GM18499 (cell line): ENCODE measurements at regions not wholly inside any gene's neighbourhood (a gene's known extent, or its start where the extent isn't known, plus 50 kb on each side); places are given as distances from the start of the nearest gene placed in this dataset.
"Not testable (repeated sequence)": the region's sequence is repeated elsewhere in the genome, so short reads cannot be mapped to it uniquely, and the experiment has no call there.

Source experiments
- ATAC-seq: cut with Tn5 transposase; IDR thresholded peaks from one replicate; pipeline ENCODE4 v1.9.1; 2021; ENCODE audit warnings: moderate number of reproducible peaks; ENCODE audit not compliant: insufficient read depth, unreplicated experiment

DNA sequence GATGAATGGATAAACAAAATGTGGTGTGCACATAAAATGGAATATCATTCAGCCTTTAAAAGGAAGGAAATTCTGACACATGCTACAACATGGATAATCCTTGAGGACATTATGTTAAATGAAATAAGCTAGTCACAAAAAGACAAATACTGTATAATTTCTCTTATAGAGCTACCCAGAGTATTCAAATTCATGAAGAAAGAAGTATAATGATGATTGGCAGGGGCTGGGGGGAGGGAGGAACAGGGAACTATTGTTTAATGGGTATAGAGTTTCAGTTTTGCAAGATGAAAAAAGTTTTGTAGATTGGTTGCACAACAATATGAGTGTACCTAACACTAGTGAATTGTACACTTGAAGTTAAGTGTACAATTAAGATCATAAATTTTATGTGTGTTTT, 153.9 kb upstream of the STK26 start:
- no peak for ATAC-seq

GRCh38 chrX:131874300-131874699, 148.8 kb upstream of the STK26 start:
- no peak for ATAC-seq

DNA sequence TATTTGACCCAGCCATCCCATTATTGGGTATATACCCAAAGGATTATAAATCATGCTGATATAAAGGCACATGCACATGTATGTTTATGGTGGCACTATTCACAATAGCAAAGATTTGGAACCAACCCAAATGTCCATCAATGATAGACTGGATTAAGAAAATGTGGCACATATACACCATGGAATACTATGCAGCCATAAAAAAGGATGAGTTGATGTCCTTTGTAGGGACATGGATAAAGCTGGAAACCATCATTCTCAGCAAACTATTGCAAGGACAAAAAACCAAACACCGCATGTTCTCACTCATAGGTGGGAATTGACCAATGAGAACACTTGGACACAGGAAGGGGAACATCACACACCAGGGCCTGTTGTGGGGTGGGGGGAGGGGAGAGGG, 147.3 kb upstream of the STK26 start:
- ATAC-seq, result not testable (repeated sequence)

GRCh38 chrX:131881194-131881593, 141.9 kb upstream of the STK26 start:
- ATAC-seq, result no peak

- not testable (repeated sequence) for ATAC-seq
Observed at GRCh38 chrX:131885042-131885441, 138.1 kb upstream of the STK26 start.

GRCh38 chrX:131893857-131894256, 129.2 kb upstream of the STK26 start:
- ATAC-seq, result not testable (repeated sequence)

- no peak for ATAC-seq
Observed at GRCh38 chrX:131894995-131895394, 128.1 kb upstream of the STK26 start.

DNA sequence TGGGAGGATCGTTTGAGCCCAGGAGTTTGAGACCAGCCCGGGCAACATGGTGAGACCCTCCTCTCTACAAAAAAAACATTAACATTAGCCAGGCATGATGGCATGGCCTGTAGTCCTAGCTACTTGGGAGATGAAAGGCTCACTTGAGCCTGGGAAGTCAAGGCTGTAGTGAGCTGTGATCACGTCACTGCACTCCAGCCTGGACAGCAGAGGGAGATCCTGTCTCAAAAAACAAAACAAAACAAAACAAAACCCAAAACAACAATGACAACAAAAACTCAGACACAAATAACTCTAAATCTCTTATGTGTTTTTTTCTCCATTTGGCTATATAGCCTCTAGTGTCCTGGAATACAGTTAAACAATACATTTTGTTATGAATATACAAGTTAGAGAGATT, 127.3 kb upstream of the STK26 start:
- ATAC-seq, result no peak

DNA sequence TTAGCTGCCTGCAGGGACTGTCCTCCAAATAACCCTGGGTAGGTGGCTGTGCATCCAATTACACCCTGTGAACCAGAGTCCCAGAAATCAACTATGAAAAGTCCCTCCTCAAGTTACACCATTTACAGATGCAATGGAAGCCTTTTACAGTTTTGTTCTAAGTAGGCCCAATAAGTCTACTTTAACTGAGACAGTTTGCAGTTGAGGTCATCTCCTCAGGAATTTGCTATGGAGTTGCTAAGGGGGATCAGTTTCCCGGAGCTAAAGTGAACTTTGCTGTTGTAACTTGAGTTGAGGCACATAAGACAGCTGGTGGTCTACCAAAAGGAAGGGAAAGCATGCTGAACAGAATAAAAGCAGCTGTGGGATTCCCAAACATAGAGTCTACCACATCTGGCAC, 121.6 kb upstream of the STK26 start:
- no peak for ATAC-seq

DNA sequence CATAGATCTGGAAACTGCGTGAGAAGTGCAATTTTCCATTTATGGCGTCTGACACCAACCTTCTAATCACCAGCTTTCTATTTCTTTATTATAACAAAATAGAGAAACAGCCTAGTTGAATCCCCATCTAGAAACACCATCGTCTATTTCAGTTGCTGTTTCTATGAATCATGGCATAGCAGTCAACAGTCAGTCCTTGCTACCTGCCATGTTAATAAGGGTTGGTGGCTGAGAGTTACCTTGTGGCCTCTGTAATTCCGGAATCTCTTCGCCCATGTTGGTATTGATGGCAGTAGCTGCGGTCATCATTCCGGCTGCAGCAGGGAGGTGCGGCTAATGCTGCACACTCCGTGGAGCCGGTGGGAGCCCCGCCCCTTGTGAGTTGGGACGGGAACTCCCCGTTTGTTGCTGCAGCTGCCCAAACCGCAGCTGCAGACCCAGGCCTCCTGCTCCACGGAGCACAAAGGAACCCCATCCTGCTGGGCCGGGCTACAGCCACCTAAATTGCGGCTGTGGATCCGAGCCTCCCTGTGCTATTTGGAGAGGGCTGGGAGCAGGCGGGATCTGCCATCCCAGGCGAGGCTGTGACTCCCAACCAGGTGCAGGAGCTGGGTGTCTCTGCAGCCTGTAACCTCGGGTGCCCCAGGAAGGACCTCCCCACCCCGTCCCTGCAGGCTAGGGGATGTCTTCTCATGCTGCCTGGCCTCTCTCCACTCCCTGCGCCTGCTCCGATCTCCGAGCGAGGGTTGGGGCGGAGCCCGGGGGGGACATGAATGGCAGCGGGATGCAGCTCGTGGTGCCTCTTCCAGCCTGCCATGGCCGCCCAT, 115.4 kb upstream of the STK26 start:
- ATAC-seq, result no peak

DNA sequence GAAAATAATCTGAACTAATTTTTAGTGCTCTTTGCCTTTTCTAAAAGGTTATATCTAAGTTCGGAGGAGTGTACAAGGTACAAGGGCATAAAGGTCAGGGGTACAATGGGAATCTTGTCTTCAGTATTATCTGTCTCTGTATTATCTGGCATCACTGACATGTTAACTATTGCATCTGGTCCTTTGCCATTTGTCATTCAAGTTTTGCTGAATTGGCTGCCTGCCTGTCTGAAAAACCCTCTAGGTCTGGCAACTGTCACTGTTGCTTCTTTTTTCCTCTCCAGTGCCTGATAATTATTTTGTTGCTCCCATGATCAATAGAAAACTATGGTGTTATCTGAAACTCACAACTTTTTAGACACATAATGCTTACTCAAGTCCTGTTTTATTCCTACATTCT, 112.5 kb upstream of the STK26 start:
- no peak for ATAC-seq

- ATAC-seq, result no peak
Observed at GRCh38 chrX:131915488-131915887, 107.6 kb upstream of the STK26 start.

DNA sequence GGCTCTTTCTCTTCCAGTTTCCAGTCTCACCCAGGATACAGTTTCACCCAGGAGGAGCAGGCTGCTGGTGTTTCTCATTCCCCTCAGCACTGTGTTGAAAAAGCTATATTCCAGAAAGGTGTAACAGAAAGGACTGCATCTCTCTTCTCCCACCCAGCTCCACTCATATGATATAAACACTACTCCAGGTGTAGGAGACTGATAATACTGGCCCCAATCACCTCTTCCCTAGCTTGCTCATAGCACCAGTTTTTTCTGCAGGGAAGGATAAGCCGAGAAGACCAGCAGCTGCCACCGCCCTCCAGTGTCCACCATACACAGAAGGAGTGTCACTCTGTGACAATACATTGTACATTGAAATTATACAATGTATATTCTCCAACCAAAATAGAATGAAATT, 105.5 kb upstream of the STK26 start:
- ATAC-seq, result no peak

GRCh38 chrX:131918839-131919238, 104.3 kb upstream of the STK26 start:
- no peak for ATAC-seq

GRCh38 chrX:131923614-131924250, 99.4 kb upstream of the STK26 start:
- no peak for ATAC-seq

- no peak for ATAC-seq
Observed at GRCh38 chrX:131938749-131939148, 84.4 kb upstream of the STK26 start.

DNA sequence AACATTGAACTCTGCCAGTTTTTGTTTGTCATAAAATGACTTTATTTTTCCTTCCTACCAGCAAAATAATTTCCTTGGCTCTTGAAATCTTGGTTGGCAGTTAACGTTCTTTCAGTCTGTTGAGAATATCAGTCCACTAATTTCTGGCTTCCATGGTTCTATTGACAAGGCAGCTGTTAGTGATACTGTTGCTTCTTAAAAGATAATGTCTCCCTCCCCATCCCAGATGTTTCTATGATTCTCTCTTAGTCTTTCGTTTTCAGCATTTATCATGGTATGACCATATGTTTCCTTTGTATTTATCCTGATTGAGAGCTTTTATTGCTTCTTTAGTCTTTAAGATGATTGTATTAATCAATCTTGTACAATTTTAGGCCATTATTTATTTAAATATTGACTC, 81.1 kb upstream of the STK26 start:
- no peak for ATAC-seq

GRCh38 chrX:131944936-131945902, 77.9 kb upstream of the STK26 start:
- no peak for ATAC-seq

DNA sequence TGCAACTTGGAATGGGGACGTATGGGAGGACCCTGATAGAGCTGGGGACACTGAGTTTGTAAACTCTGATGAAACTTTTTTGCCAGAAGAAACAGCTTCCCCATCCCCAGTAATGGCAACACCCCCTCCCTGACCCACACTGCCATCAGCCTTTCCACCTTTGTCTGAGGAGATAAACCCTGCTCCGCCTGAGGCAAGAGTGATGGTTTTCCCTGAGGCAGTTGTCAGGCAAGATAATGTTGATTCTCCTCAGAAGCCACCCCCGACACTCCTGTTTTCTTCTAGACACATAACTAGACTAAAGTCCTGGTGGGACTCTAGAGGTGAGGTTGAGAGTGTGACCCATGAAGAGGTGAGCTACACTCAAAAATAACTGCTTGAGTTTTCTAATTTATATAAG, 71.9 kb upstream of the STK26 start:
- no peak for ATAC-seq

DNA sequence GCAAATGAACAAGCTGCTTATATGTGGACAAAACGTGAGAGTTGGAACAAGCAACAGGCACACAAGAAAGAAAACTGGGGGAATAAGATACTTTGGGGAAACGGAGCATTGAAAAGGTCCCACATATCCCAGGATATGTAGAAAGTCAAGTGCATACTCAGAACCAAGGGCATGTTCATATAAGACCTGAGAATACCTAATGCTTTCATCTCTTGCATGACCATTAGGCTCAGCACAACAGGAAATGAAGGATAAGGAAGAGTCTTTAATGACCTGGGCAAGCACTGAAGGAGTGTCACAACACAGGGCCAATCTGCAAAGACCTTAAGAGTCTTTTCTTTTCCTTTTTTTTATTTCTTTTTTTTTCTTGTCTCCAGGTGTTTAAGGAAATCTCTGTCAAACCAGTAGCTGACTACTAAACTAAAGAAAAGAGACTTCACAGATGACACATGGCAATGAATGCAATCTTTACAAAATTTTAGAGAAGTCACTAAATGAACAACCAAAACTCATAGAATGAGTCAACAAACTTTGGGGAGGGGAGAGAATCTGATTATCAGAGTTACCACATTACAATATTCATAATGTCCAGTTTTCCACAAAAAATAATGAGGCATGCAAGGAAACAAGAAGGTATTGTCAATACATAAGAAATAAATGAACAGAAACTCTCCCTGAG, 67.9 kb upstream of the STK26 start:
- no peak for ATAC-seq
